ENCODE measurements at regions not wholly inside any gene's neighbourhood (a gene's known extent, or its start where the extent isn't known, plus 50 kb on each side); places are given as distances from the start of the nearest gene placed in this dataset.

DNA sequence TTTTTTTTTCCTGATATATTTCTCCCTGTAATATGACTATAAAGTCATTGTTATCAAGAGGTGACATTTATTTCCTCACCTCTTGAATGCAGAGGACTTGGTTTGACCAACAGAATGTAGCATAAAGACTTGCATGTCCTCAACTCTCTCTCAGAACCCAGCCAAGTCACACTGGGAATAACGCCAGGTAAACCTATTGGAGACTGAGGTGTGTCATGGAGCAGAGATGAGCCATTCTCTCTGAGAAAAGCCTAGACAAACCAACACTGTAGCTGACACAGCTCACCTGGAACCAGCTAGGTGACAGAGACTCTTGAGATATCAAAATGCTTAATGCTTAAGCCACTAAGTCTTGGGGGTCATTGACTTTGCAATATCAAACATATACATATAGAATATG, 533.6 kb downstream of the HAO1 start:
- no peaks in the 10 kb centered on the region for H3K36me3 Mint-ChIP-seq (ENCODE audit: low read depth)
- TF ChIP-seq, protein P1, sequence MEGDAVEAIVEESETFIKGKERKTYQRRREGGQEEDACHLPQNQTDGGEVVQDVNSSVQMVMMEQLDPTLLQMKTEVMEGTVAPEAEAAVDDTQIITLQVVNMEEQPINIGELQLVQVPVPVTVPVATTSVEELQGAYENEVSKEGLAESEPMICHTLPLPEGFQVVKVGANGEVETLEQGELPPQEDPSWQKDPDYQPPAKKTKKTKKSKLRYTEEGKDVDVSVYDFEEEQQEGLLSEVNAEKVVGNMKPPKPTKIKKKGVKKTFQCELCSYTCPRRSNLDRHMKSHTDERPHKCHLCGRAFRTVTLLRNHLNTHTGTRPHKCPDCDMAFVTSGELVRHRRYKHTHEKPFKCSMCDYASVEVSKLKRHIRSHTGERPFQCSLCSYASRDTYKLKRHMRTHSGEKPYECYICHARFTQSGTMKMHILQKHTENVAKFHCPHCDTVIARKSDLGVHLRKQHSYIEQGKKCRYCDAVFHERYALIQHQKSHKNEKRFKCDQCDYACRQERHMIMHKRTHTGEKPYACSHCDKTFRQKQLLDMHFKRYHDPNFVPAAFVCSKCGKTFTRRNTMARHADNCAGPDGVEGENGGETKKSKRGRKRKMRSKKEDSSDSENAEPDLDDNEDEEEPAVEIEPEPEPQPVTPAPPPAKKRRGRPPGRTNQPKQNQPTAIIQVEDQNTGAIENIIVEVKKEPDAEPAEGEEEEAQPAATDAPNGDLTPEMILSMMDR (IDR thresholded peaks at IDR 0.05), result no peak
- H3K4me3 Mint-ChIP-seq, result no peak overlapping the region
- H3K9me3 Mint-ChIP-seq, result peaks cover 21% of the 10 kb centered on the region
- no peak overlapping the region for H3K27ac Mint-ChIP-seq
- no peaks in the 10 kb centered on the region; the same call in 1 of the 2 replicates for H3K27me3 Mint-ChIP-seq (ENCODE audit: insufficient read depth)
- no peaks in the 10 kb centered on the region for H3K4me1 Mint-ChIP-seq (ENCODE audit: low read depth)
- DNase-seq, result no peak

- H3K36me3 Mint-ChIP-seq (ENCODE audit: low read depth), result no peaks in the 10 kb centered on the region
- H3K9me3 Mint-ChIP-seq, result peaks cover 32% of the 10 kb centered on the region
- TF ChIP-seq, protein P1 (IDR thresholded peaks at IDR 0.05), result no peak
- DNase-seq, result no peak
- no peaks in the 10 kb centered on the region for H3K4me1 Mint-ChIP-seq (ENCODE audit: low read depth)
- no peaks in the 10 kb centered on the region; the same call in 1 of the 2 replicates for H3K27me3 Mint-ChIP-seq (ENCODE audit: insufficient read depth)
- H3K27ac Mint-ChIP-seq, result no peak overlapping the region
- H3K4me3 Mint-ChIP-seq, result no peak overlapping the region
Measured at GRCh38 chr20:7410150-7410549, 530.1 kb downstream of the HAO1 start.

- Mint-ChIP-seq H3K36me3 (ENCODE audit: low read depth) (no peaks in the 10 kb centered on the region), H3K27me3 (ENCODE audit: insufficient read depth) (no peaks in the 10 kb centered on the region), H3K4me1 (ENCODE audit: low read depth) (no peaks in the 10 kb centered on the region), H3K9me3 (peaks cover 27% of the 10 kb centered on the region), H3K4me3 (no peak overlapping the region), H3K27ac (no peak overlapping the region)
- no peak for DNase-seq
- TF ChIP-seq, protein P1 (IDR thresholded peaks at IDR 0.05), result no peak
Measured at GRCh38 chr20:7411075-7411474, 529.2 kb downstream of the HAO1 start.

- H3K4me3 Mint-ChIP-seq, result no peak overlapping the region
- TF ChIP-seq, protein P1 (IDR thresholded peaks at IDR 0.05), result no peak
- H3K36me3 Mint-ChIP-seq (ENCODE audit: low read depth), result no peaks in the 10 kb centered on the region
- H3K9me3 Mint-ChIP-seq, result peaks cover 20% of the 10 kb centered on the region
- H3K27me3 Mint-ChIP-seq (ENCODE audit: insufficient read depth), result no peaks in the 10 kb centered on the region
- no peak overlapping the region for H3K27ac Mint-ChIP-seq
- H3K4me1 Mint-ChIP-seq (ENCODE audit: low read depth), result no peaks in the 10 kb centered on the region
- DNase-seq, result no peak
Measured at GRCh38 chr20:7415427-7415826, 524.8 kb downstream of the HAO1 start.

DNA sequence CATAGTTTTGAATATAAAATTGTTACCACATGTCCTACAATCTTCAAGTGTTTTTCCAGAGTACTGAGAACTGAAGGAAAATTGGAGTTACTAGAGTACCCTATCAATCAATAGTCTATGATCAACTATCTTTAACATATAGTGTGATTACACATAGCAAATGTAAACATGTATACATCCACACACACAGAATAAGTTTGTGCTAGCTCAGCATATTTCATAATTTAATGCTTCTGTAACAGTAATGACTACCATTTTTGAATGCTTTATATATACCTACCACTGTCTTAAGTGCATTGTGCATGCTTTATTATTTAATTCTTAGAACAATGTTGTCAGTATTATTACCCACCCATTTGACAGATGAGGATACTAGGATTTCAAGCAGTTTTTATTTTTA, 523.9 kb downstream of the HAO1 start:
- H3K4me3 Mint-ChIP-seq, result no peak overlapping the region
- TF ChIP-seq, protein P1 (IDR thresholded peaks at IDR 0.05), result no peak
- no peak for DNase-seq
- H3K27me3 Mint-ChIP-seq (ENCODE audit: insufficient read depth), result no peaks in the 10 kb centered on the region
- no peaks in the 10 kb centered on the region for H3K4me1 Mint-ChIP-seq (ENCODE audit: low read depth)
- no peaks in the 10 kb centered on the region for H3K36me3 Mint-ChIP-seq (ENCODE audit: low read depth)
- H3K27ac Mint-ChIP-seq, result no peak overlapping the region
- peaks cover 20% of the 10 kb centered on the region for H3K9me3 Mint-ChIP-seq

DNA sequence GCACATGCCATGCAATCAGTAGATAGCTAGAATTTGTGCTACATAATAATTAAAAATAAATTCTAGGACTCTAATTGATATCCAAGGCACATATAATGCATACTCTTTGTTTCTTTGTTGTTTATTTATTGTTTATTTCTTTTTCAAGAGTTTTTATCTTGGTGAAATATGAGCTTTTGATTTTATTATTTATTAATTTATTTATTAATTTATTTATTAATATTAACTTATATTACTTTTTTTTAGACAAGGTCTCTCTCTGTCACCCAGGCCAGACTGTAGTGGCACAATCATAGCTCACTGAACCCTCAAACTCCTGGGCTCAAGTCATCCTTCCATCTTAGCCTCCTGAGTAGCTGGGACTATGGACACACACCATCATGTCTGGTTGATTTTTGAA, 519.9 kb downstream of the HAO1 start:
- DNase-seq, result no peak
- Mint-ChIP-seq H3K27me3 (ENCODE audit: insufficient read depth) (no peaks in the 10 kb centered on the region), H3K4me3 (no peak overlapping the region), H3K9me3 (peaks cover 14% of the 10 kb centered on the region), H3K27ac (no peak overlapping the region), H3K4me1 (ENCODE audit: low read depth) (no peaks in the 10 kb centered on the region), H3K36me3 (ENCODE audit: low read depth) (no peaks in the 10 kb centered on the region)
- TF ChIP-seq, protein P1 (IDR thresholded peaks at IDR 0.05), result no peak

Measured in HFFc6 (cell line).